ENCODE measurements at regions not wholly inside any gene's neighbourhood (a gene's known extent, or its start where the extent isn't known, plus 50 kb on each side); places are given as distances from the start of the nearest gene placed in this dataset.
"Not testable (repeated sequence)": the region's sequence is repeated elsewhere in the genome, so short reads cannot be mapped to it uniquely, and the experiment has no call there.

DNA sequence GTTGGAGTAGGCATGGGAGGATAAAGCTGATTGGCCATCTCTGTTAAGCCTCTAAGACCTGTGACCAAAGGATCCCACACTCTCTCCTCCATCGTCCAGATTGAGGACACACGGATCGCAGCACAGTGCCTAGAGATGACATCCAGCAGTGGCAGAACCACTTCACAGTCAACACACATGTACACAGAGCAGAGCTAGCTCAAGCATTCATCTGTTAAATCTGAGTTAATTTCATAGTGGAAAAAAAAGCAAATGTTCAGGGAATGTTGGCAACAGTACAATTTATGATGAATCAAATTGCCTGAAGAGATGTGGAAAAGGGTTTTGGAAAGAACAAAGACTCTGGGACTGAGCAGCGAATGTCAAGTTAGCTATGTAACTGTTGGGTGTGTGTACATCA lies 108.1 kb upstream of the PLAAT1 start:
- TF ChIP-seq, protein P1, sequence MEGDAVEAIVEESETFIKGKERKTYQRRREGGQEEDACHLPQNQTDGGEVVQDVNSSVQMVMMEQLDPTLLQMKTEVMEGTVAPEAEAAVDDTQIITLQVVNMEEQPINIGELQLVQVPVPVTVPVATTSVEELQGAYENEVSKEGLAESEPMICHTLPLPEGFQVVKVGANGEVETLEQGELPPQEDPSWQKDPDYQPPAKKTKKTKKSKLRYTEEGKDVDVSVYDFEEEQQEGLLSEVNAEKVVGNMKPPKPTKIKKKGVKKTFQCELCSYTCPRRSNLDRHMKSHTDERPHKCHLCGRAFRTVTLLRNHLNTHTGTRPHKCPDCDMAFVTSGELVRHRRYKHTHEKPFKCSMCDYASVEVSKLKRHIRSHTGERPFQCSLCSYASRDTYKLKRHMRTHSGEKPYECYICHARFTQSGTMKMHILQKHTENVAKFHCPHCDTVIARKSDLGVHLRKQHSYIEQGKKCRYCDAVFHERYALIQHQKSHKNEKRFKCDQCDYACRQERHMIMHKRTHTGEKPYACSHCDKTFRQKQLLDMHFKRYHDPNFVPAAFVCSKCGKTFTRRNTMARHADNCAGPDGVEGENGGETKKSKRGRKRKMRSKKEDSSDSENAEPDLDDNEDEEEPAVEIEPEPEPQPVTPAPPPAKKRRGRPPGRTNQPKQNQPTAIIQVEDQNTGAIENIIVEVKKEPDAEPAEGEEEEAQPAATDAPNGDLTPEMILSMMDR (IDR thresholded peaks at IDR 0.05; ENCODE audit: low read depth, low read length): no peak
- no peak for DNase-seq (ENCODE audit: low read depth in 2 of 2)
- H3K4me3 ChIP-seq (replicated peaks in 1 of 2; ENCODE audit: low read depth in 2 of 2, low read length in 2 of 2): no peak overlapping the region

DNA sequence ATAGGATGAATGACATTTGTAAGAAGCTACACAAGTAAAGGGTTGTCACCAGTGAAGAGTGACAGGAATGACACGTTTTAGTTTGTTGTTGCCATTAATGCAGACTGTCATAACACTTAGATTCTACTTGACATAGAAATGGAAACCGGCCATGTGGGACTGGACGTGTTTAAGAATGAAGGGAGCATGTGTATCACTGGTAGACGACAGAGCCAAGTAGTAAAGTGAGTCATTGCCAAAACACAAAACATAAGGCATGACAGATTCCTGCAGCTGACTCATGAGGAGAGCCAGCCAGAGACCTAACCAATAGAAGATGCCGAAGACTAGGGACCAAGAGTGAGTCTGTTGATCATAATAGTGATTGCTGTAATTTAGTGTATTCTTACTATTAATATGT lies 106.2 kb upstream of the PLAAT1 start:
- peak; percentile 17 to 81 for DNase-seq (ENCODE audit: low read depth in 2 of 2)
- TF ChIP-seq, protein P1 (IDR thresholded peaks at IDR 0.05; ENCODE audit: low read depth, low read length): no peak
- no peak overlapping the region for H3K4me3 ChIP-seq (replicated peaks in 1 of 2; ENCODE audit: low read depth in 2 of 2, low read length in 2 of 2)

DNA sequence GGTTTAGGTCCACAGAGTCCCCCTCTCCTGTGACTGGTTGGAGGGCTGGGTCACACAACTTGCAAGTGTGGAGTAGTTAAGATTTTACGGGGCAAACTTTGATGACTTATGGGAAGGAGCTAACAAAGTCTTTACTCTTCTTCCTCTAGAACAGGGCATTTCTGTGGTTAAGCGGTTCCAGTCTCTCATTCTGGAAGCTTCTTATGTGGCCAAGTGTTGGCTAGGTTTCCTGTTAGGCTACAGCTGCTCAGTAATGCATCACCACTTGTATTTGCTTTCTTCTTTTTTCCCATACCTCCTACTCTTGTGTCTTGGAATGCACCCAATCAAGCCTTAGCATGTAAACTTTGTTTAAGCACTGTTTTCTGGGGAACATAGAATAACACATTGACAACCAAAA lies 100.6 kb upstream of the PLAAT1 start:
- TF ChIP-seq, protein P1 (IDR thresholded peaks at IDR 0.05; ENCODE audit: low read depth, low read length): no peak
- H3K4me3 ChIP-seq (replicated peaks in 1 of 2; ENCODE audit: low read depth in 2 of 2, low read length in 2 of 2): no peak overlapping the region
- DNase-seq (ENCODE audit: low read depth in 2 of 2): no peak

DNA sequence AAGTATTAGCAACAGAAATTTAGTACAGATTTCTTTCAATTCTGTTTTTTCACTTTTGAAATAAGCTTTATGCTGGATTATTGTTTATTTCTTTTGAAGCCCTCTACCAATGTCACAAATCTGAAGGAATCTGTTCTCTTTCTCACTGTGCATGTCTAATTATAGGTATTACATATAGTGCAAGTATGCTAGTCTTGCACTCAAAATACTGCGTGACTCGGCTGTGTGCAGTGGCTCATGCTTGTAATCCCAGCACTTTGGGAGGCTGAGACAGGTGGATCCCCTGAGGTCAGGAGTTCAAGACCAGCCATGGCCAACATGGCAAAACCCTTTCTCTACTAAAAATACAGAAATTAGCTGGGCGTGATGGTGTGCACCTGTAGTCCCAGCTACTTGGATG lies 95.8 kb upstream of the PLAAT1 start:
- no peak for DNase-seq (ENCODE audit: low read depth in 2 of 2)
- no peak overlapping the region for H3K4me3 ChIP-seq (replicated peaks in 1 of 2; ENCODE audit: low read depth in 2 of 2, low read length in 2 of 2)
- TF ChIP-seq, protein P1 (IDR thresholded peaks at IDR 0.05; ENCODE audit: low read depth, low read length): no peak

DNA sequence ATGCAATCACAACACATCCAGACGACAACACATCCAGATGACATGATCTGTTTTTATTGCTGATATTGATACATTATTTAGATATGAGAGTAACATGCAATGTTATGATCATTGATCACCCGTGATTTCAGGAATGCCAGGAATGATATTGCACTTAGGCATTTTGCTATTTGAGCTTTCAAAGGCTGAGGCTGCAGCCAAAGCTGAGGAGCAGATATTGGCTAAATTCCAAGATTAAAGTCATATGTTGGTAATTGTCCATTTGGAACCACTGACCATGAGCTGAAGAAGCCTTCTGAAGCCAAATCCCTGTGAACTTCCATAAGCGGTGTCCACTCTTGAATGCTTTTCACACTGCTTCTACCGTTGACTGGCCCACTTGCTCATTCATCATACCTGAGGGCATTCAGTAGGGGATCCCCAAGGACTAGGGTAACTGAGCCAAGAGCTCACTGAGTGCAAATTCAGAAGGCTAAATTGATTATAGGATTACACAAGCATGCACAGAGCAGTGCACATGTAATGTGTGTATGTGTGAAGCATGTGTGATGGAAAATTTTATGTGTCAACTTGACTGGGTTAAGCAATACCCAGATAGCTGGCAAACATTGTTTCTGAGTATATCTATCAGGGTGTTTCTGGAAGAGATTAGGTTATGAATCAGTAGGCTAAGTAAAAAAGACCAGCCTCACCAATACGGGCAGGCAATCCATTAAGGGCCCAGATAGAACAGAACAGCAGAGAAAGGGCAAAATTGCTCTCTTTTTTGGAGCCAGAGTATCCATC lies 92.1 kb upstream of the PLAAT1 start:
- DNase-seq (ENCODE audit: low read depth in 2 of 2): no peak

DNA sequence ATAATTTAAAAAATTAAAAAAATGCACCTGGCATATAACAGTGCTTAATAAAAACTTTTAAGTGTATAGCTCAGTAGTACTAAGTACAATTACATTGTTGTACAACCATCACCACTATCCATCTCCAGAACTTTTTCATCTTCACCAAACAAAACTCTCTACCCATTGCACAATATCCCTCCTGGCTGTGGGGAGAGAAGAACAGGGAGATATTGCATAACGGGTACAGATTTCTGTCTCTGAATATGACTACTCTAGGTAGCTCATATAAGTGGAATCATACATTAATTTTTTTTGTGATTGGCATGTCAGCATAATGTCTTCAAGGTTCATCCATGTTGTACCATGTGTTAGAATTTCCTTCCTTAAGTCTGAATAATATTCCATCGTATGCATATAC lies 91.0 kb upstream of the PLAAT1 start:
- TF ChIP-seq, protein P1 (IDR thresholded peaks at IDR 0.05; ENCODE audit: low read depth, low read length): no peak
- H3K4me3 ChIP-seq (replicated peaks in 1 of 2; ENCODE audit: low read depth in 2 of 2, low read length in 2 of 2): no peak overlapping the region
- no peak for DNase-seq (ENCODE audit: low read depth in 2 of 2)

More for the DNA sequence above, 92.1 kb upstream of the PLAAT1 start:
- H3K4me3 ChIP-seq (replicated peaks in 1 of 2; ENCODE audit: low read depth in 2 of 2, low read length in 2 of 2): no peak overlapping the region
- TF ChIP-seq, protein P1 (IDR thresholded peaks at IDR 0.05; ENCODE audit: low read depth, low read length): no peak

DNA sequence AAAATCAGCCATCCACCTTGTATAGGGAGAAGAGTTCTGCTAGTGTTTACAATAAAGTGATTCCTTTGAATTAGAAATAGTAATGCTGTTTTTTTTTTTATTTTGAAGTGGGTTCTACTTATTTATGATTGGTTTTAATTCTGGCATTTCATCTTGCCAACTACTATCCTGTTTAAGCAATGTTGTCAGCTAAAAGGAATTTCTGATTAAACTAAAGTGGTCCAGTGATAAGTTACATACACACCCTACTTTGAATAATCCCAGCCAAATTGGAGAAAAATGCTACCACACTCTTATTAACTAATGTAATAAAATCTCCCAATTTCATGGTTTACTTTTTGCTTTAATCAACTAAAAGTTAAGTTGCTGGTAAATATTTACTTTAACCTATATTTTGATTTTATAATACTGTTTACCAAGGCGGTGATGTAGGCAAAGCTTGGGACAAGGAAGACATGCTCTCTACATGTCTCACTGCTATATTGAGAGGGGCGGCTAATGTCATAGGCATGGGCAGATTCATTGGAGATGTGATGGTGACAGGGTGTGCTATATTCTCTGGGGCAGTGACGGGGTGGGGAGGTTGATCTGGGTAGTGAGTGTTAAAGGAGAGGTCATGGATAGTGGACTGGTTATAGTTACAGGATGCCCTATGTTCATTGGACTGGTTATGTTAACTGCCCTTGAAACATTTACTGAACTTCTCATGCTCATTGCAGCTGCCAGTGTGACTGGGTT lies 85.8 kb upstream of the PLAAT1 start:
- not testable (repeated sequence) for DNase-seq (ENCODE audit: low read depth in 2 of 2); H3K4me3 ChIP-seq (replicated peaks in 1 of 2; ENCODE audit: low read depth in 2 of 2, low read length in 2 of 2)
